Karpas-422 (cell line): ENCODE measurements at regions not wholly inside any gene's neighbourhood (a gene's known extent, or its start where the extent isn't known, plus 50 kb on each side); places are given as distances from the start of the nearest gene placed in this dataset.

Experiments used
- DNase-seq: peaks from one replicate; pipeline ENCODE4 v3.0.0-alpha.2; 2015
- H2AFZ ChIP-seq: fragments of 200-600 bp; sonication (generic); 2 replicates; pipeline ENCODE4 v1.6.1; 2014; ENCODE audit warnings: antibody characterized with exemption, low read length, mixed read lengths
- H3K27ac ChIP-seq: fragments of 200-600 bp; sonication (generic); 2 replicates; pipeline ENCODE4 v1.5.1; 2014; ENCODE audit warnings: mild to moderate bottlenecking, low read length, moderate library complexity
- H3K27me3 ChIP-seq: fragments of 200-600 bp; sonication (generic); 2 replicates; pipeline ENCODE4 v1.6.1; 2014; ENCODE audit warnings: low read length, mixed read lengths
- H3K36me3 ChIP-seq: fragments of 200-600 bp; sonication (generic); 2 replicates; pipeline ENCODE4 v1.6.1; 2014; ENCODE audit warnings: low read length, mixed read lengths; ENCODE audit not compliant: insufficient read depth
- H3K4me1 ChIP-seq: fragments of 200-600 bp; sonication (generic); 2 replicates; pipeline ENCODE4 v1.6.1; 2014; ENCODE audit warnings: mild to moderate bottlenecking, low read length, mixed read lengths
- H3K4me2 ChIP-seq: fragments of 200-600 bp; sonication (generic); 2 replicates; pipeline ENCODE4 v1.6.1; 2014; ENCODE audit warnings: low read length, low read depth, mild to moderate bottlenecking; ENCODE audit not compliant: poor library complexity, severe bottlenecking
- H3K4me3 ChIP-seq: fragments of 200-600 bp; sonication (generic); 2 replicates; pipeline ENCODE4 v1.5.1; 2014; ENCODE audit warnings: mild to moderate bottlenecking, antibody characterized with exemption, low read length, mixed read lengths
- H3K79me2 ChIP-seq: fragments of 200-600 bp; sonication (generic); 2 replicates; pipeline ENCODE4 v1.6.1; 2014; ENCODE audit warnings: mild to moderate bottlenecking, low read length, mixed read lengths
- H3K9ac ChIP-seq: fragments of 200-600 bp; sonication (generic); 2 replicates; pipeline ENCODE4 v1.6.0; 2014; ENCODE audit warnings: low read length
- H3K9me2 ChIP-seq: fragments of 200-600 bp; sonication (generic), shearing (Covaris generic); replicated peaks from 2 replicates; pipeline ENCODE4 v1.6.0; 2014; ENCODE audit warnings: mild to moderate bottlenecking, low read length, moderate library complexity; ENCODE audit not compliant: insufficient read depth
- H3K9me3 ChIP-seq: fragments of 300-700, 200-600 bp; sonication (generic); 2 replicates; pipeline ENCODE4 v1.6.1; 2014; ENCODE audit warnings: low read length, mixed read lengths
- H4K20me1 ChIP-seq: fragments of 200-600 bp; sonication (generic); 2 replicates; pipeline ENCODE4 v1.6.1; 2014; ENCODE audit warnings: mild to moderate bottlenecking, antibody characterized with exemption, low read length, low read depth; ENCODE audit not compliant: insufficient read depth

GRCh38 chr4:31585503-31585902 is 865.3 kb downstream of the PCDH7 start:
- no peaks in the 10 kb centered on the region for H3K27me3 ChIP-seq
- no peak overlapping the region for H3K9ac ChIP-seq
- H2AFZ ChIP-seq: no peak overlapping the region
- no peaks in the 10 kb centered on the region for H3K36me3 ChIP-seq
- H3K4me2 ChIP-seq: no peak overlapping the region
- no peak for DNase-seq
- H3K9me2 ChIP-seq: no peaks in the 10 kb centered on the region
- H3K4me1 ChIP-seq: no peaks in the 10 kb centered on the region
- no peaks in the 10 kb centered on the region for H4K20me1 ChIP-seq
- no peak overlapping the region for H3K27ac ChIP-seq
- H3K79me2 ChIP-seq: no peaks in the 10 kb centered on the region
- H3K4me3 ChIP-seq: no peak overlapping the region
- H3K9me3 ChIP-seq: peaks cover 8% of the 10 kb centered on the region; the same call in 1 of the 2 replicates

DNA sequence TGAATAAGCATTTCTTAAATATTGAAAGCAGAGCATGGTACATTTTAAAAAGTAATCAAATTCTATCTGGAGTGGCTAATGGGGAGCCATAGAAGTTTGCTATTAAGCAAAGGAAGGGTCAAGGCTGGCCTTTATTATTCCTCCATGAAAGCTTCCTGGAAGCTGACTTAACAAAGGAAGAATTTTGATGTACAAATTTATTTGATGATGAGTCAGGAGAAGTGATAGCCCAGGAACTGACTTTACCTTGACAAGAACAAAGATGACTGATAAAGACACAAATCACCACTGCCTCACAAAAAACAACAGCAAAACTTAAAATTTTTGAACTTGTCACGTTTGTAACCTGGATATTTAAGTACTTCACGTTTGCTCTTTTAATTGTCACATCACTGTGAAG is 872.1 kb downstream of the PCDH7 start:
- no peak overlapping the region for H2AFZ ChIP-seq
- H3K9ac ChIP-seq: no peak overlapping the region
- no peaks in the 10 kb centered on the region for H4K20me1 ChIP-seq
- H3K9me2 ChIP-seq: no peaks in the 10 kb centered on the region
- no peaks in the 10 kb centered on the region for H3K27me3 ChIP-seq
- no peaks in the 10 kb centered on the region for H3K79me2 ChIP-seq
- no peak overlapping the region for H3K4me2 ChIP-seq
- H3K4me1 ChIP-seq: no peaks in the 10 kb centered on the region
- no peak for DNase-seq
- no peak overlapping the region for H3K27ac ChIP-seq
- H3K36me3 ChIP-seq: no peaks in the 10 kb centered on the region
- H3K9me3 ChIP-seq: peaks cover 14% of the 10 kb centered on the region
- H3K4me3 ChIP-seq: no peak overlapping the region

DNA sequence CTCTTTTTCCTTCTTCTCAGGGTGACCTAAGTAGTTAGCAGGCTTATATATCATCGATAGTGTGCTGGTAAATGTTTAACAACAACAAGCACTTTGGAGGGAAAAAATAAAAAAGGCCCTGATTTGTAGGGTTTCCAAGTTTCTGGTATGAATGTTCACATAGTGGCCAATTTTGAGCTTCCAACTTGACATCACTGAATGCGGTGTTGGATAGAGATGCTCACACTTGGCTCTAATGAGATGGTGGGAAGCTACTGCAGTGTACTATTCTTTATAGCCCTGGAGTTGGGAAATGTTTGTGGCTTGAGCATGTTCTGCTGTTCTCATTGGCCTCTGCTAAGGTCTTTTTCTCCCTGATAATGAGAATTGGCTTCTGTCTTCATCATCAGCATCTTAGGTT is 875.3 kb downstream of the PCDH7 start:
- Histone ChIP-seq H3K9ac (no peak overlapping the region), H3K4me1 (no peaks in the 10 kb centered on the region), H3K4me2 (no peak overlapping the region), H3K9me2 (no peaks in the 10 kb centered on the region), H3K27me3 (no peaks in the 10 kb centered on the region), H3K36me3 (no peaks in the 10 kb centered on the region), H3K79me2 (no peaks in the 10 kb centered on the region), H3K4me3 (no peak overlapping the region), H2AFZ (no peak overlapping the region), H3K27ac (no peak overlapping the region), H3K9me3 (peaks cover 14% of the 10 kb centered on the region), H4K20me1 (no peaks in the 10 kb centered on the region)
- no peak for DNase-seq

DNA sequence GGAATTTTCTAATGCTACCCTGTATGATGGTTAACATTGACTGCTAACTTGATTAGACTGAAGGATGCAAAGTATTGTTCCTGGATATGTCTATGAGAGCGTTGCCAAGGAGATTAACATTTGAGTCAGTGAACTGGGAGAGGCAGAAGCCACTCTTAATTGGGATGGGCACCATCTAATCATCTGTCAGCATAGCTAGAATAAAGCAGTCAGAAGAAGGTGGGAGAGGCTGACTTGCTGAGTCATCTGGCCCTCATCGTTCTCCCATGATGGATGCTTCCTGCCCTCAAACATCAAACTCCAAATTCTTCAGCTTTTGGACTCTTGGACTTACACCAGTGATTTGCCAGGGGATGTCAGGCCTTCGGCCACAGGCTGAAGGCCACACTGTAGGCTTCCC is 878.5 kb downstream of the PCDH7 start:
- DNase-seq: no peak
- Histone ChIP-seq H3K36me3 (no peaks in the 10 kb centered on the region), H3K79me2 (no peaks in the 10 kb centered on the region)

GRCh38 chr4:31601793-31602192 is 881.6 kb downstream of the PCDH7 start:
- no peaks in the 10 kb centered on the region for H3K27me3 ChIP-seq
- H3K79me2 ChIP-seq: no peaks in the 10 kb centered on the region
- no peak overlapping the region for H3K4me3 ChIP-seq
- no peak overlapping the region for H3K27ac ChIP-seq
- H3K9ac ChIP-seq: no peak overlapping the region
- H2AFZ ChIP-seq: no peak overlapping the region
- peaks cover 15% of the 10 kb centered on the region for H3K9me3 ChIP-seq
- H3K9me2 ChIP-seq: no peaks in the 10 kb centered on the region
- no peaks in the 10 kb centered on the region for H3K36me3 ChIP-seq
- H3K4me2 ChIP-seq: no peak overlapping the region
- DNase-seq: no peak
- no peaks in the 10 kb centered on the region for H3K4me1 ChIP-seq
- no peaks in the 10 kb centered on the region for H4K20me1 ChIP-seq

More for the DNA sequence above, 878.5 kb downstream of the PCDH7 start:
- Histone ChIP-seq H3K4me2 (no peak overlapping the region), H3K4me3 (no peak overlapping the region), H3K27me3 (no peaks in the 10 kb centered on the region), H2AFZ (no peak overlapping the region), H3K27ac (no peak overlapping the region), H3K9me3 (peaks cover 14% of the 10 kb centered on the region), H3K4me1 (no peaks in the 10 kb centered on the region), H4K20me1 (no peaks in the 10 kb centered on the region), H3K9ac (no peak overlapping the region), H3K9me2 (no peaks in the 10 kb centered on the region)

DNA sequence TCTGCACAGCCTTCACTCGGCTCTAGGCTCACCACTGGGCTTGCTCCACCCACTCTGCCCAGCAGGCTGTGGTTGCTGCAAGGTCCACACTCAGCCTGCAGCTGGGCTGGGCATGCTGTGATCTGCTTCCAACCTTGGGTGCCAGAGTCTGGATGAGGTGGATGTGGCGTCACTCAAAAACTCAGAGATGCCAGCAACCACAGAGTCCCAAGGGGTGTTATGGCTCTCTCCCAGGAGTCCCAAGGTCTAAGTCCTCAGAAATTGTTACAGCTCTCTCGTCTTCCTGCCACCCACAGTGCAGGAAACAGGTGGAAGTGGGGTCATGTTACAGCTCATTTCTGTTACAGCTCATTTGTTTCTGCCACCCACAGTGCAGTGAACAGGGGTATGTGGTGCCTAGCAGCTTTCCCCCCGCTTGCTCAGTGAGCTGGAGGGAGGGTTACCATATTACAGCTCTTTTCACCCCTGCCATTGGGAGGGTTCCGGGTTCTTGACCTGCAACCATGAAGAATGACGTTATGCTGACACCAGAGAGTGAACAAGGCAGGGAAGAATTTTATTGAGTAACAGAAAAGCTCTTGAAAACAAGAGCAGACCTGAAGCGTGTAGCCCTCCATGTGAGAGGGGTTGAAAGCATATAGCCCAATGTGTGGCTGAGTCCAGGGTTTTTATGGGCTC is 893.9 kb downstream of the PCDH7 start:
- Histone ChIP-seq H3K4me2 (peak overlapping the region; percentile 54), H3K36me3 (no peaks in the 10 kb centered on the region)

GRCh38 chr4:31617667-31618066 is 897.5 kb downstream of the PCDH7 start:
- Histone ChIP-seq H3K4me3 (no peak overlapping the region), H3K27me3 (no peaks in the 10 kb centered on the region), H4K20me1 (no peaks in the 10 kb centered on the region), H2AFZ (no peak overlapping the region; the same call in 1 of the 2 replicates), H3K9me3 (peaks cover 2% of the 10 kb centered on the region), H3K9ac (no peak overlapping the region), H3K4me1 (peaks cover 13% of the 10 kb centered on the region), H3K27ac (no peak overlapping the region), H3K79me2 (no peaks in the 10 kb centered on the region), H3K36me3 (no peaks in the 10 kb centered on the region), H3K4me2 (no peak overlapping the region), H3K9me2 (no peaks in the 10 kb centered on the region)
- no peak for DNase-seq

More for the DNA sequence above, 893.9 kb downstream of the PCDH7 start:
- Histone ChIP-seq H4K20me1 (no peaks in the 10 kb centered on the region), H3K4me3 (peak overlapping the region; percentile 54), H3K27me3 (no peaks in the 10 kb centered on the region), H3K4me1 (peaks cover 13% of the 10 kb centered on the region), H3K9me2 (no peaks in the 10 kb centered on the region), H3K27ac (peak overlapping the region; percentile 60; the same call in 1 of the 2 replicates), H2AFZ (peak overlapping the region; percentile 67; the same call in 1 of the 2 replicates), H3K9me3 (no peaks in the 10 kb centered on the region; the same call in none of the 2 replicates), H3K79me2 (no peaks in the 10 kb centered on the region), H3K9ac (peak overlapping the region; percentile 49)
- peak; percentile 67 for DNase-seq

- no peak overlapping the region for H3K4me2 ChIP-seq
- no peak overlapping the region for H2AFZ ChIP-seq
- H3K27ac ChIP-seq: no peak overlapping the region
- H3K9ac ChIP-seq: no peak overlapping the region
- DNase-seq: no peak
- H3K9me2 ChIP-seq: no peaks in the 10 kb centered on the region
- no peaks in the 10 kb centered on the region for H4K20me1 ChIP-seq
- H3K4me3 ChIP-seq: no peak overlapping the region
- H3K79me2 ChIP-seq: no peaks in the 10 kb centered on the region
- H3K36me3 ChIP-seq: no peaks in the 10 kb centered on the region
- H3K27me3 ChIP-seq: no peaks in the 10 kb centered on the region
- H3K4me1 ChIP-seq: no peaks in the 10 kb centered on the region
- H3K9me3 ChIP-seq: peaks cover 8% of the 10 kb centered on the region; the same call in 1 of the 2 replicates
Measured at GRCh38 chr4:31620476-31620875, 900.3 kb downstream of the PCDH7 start.
